ENCODE measurements at regions not wholly inside any gene's neighbourhood (a gene's known extent, or its start where the extent isn't known, plus 50 kb on each side); places are given as distances from the start of the nearest gene placed in this dataset.

DNA sequence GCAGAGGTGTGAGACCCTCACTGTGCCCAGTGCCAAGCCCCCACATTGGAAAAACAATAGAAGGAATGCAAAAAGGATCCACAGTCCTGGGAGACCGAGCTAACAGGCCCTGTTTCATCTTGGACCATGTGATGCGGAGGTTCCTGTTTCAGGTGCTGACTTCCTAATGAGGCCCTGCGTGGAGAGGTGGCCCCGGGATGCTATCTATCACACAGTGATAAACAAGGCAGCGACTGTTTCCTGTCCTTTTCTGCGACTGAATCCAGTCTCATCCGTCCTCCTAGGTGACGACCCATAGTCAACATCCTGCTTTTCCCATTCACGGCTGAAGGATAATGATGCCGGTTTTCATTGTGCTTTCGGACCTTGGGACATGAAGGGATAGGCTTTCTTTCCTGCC, 56.4 kb upstream of the BOD1 start (continued):
- TF ChIP-seq, protein P1, sequence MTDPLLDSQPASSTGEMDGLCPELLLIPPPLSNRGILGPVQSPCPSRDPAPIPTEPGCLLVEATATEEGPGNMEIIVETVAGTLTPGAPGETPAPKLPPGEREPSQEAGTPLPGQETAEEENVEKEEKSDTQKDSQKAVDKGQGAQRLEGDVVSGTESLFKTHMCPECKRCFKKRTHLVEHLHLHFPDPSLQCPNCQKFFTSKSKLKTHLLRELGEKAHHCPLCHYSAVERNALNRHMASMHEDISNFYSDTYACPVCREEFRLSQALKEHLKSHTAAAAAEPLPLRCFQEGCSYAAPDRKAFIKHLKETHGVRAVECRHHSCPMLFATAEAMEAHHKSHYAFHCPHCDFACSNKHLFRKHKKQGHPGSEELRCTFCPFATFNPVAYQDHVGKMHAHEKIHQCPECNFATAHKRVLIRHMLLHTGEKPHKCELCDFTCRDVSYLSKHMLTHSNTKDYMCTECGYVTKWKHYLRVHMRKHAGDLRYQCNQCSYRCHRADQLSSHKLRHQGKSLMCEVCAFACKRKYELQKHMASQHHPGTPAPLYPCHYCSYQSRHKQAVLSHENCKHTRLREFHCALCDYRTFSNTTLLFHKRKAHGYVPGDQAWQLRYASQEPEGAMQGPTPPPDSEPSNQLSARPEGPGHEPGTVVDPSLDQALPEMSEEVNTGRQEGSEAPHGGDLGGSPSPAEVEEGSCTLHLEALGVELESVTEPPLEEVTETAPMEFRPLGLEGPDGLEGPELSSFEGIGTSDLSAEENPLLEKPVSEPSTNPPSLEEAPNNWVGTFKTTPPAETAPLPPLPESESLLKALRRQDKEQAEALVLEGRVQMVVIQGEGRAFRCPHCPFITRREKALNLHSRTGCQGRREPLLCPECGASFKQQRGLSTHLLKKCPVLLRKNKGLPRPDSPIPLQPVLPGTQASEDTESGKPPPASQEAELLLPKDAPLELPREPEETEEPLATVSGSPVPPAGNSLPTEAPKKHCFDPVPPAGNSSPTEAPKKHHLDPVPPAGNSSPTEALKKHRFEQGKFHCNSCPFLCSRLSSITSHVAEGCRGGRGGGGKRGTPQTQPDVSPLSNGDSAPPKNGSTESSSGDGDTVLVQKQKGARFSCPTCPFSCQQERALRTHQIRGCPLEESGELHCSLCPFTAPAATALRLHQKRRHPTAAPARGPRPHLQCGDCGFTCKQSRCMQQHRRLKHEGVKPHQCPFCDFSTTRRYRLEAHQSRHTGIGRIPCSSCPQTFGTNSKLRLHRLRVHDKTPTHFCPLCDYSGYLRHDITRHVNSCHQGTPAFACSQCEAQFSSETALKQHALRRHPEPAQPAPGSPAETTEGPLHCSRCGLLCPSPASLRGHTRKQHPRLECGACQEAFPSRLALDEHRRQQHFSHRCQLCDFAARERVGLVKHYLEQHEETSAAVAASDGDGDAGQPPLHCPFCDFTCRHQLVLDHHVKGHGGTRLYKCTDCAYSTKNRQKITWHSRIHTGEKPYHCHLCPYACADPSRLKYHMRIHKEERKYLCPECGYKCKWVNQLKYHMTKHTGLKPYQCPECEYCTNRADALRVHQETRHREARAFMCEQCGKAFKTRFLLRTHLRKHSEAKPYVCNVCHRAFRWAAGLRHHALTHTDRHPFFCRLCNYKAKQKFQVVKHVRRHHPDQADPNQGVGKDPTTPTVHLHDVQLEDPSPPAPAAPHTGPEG (CRISPR knock-in tag; IDR thresholded peaks at IDR 0.05) = no peak
- no peak for TF ChIP-seq SP5 (CRISPR knock-in tag; IDR thresholded peaks at IDR 0.05; ENCODE audit: borderline replicate concordance, low read depth)
- TF ChIP-seq, protein P2, sequence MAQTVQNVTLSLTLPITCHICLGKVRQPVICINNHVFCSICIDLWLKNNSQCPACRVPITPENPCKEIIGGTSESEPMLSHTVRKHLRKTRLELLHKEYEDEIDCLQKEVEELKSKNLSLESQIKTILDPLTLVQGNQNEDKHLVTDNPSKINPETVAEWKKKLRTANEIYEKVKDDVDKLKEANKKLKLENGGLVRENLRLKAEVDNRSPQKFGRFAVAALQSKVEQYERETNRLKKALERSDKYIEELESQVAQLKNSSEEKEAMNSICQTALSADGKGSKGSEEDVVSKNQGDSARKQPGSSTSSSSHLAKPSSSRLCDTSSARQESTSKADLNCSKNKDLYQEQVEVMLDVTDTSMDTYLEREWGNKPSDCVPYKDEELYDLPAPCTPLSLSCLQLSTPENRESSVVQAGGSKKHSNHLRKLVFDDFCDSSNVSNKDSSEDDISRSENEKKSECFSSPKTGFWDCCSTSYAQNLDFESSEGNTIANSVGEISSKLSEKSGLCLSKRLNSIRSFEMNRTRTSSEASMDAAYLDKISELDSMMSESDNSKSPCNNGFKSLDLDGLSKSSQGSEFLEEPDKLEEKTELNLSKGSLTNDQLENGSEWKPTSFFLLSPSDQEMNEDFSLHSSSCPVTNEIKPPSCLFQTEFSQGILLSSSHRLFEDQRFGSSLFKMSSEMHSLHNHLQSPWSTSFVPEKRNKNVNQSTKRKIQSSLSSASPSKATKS (CRISPR knock-in tag; IDR thresholded peaks at IDR 0.05) = no peak
- TF ChIP-seq, protein P3, sequence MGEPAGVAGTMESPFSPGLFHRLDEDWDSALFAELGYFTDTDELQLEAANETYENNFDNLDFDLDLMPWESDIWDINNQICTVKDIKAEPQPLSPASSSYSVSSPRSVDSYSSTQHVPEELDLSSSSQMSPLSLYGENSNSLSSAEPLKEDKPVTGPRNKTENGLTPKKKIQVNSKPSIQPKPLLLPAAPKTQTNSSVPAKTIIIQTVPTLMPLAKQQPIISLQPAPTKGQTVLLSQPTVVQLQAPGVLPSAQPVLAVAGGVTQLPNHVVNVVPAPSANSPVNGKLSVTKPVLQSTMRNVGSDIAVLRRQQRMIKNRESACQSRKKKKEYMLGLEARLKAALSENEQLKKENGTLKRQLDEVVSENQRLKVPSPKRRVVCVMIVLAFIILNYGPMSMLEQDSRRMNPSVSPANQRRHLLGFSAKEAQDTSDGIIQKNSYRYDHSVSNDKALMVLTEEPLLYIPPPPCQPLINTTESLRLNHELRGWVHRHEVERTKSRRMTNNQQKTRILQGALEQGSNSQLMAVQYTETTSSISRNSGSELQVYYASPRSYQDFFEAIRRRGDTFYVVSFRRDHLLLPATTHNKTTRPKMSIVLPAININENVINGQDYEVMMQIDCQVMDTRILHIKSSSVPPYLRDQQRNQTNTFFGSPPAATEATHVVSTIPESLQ (CRISPR knock-in tag; conservative IDR thresholded peaks at IDR 0.05) = no peak
- TF ChIP-seq ZNF644 (CRISPR knock-in tag; IDR thresholded peaks at IDR 0.05; ENCODE audit: low read depth) = no peak
- no peak for TF ChIP-seq CREM (IDR thresholded peaks at IDR 0.05)
- no peak for TF ChIP-seq CREM (CRISPR knock-in tag; IDR thresholded peaks at IDR 0.05)

Data from HepG2 (cell line).